ENCODE measurements at regions not wholly inside any gene's neighbourhood (a gene's known extent, or its start where the extent isn't known, plus 50 kb on each side); places are given as distances from the start of the nearest gene placed in this dataset.
A peak's percentile ranks its signal among the peaks of the same experiment; 100 is the strongest.
"Not testable (repeated sequence)": the region's sequence is repeated elsewhere in the genome, so short reads cannot be mapped to it uniquely, and the experiment has no call there.

- TF ChIP-seq, protein P1, sequence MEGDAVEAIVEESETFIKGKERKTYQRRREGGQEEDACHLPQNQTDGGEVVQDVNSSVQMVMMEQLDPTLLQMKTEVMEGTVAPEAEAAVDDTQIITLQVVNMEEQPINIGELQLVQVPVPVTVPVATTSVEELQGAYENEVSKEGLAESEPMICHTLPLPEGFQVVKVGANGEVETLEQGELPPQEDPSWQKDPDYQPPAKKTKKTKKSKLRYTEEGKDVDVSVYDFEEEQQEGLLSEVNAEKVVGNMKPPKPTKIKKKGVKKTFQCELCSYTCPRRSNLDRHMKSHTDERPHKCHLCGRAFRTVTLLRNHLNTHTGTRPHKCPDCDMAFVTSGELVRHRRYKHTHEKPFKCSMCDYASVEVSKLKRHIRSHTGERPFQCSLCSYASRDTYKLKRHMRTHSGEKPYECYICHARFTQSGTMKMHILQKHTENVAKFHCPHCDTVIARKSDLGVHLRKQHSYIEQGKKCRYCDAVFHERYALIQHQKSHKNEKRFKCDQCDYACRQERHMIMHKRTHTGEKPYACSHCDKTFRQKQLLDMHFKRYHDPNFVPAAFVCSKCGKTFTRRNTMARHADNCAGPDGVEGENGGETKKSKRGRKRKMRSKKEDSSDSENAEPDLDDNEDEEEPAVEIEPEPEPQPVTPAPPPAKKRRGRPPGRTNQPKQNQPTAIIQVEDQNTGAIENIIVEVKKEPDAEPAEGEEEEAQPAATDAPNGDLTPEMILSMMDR (conservative IDR thresholded peaks at IDR 0.05): peak; percentile 60
These were observed 50.0 kb upstream of the TGIF2LX start for GRCh38 chrX:89871662-89872061.

More at GRCh38 chrX:89871662-89872061, 50.0 kb upstream of the TGIF2LX start:
- H3K27ac ChIP-seq: not testable (repeated sequence)

Data from VCaP (cell line).